ENCODE measurements at regions not wholly inside any gene's neighbourhood (a gene's known extent, or its start where the extent isn't known, plus 50 kb on each side); places are given as distances from the start of the nearest gene placed in this dataset.

GRCh38 chr12:116382686-116383530 is 105.4 kb upstream of the MED13L start:
- DNase-seq: no peak

DNA sequence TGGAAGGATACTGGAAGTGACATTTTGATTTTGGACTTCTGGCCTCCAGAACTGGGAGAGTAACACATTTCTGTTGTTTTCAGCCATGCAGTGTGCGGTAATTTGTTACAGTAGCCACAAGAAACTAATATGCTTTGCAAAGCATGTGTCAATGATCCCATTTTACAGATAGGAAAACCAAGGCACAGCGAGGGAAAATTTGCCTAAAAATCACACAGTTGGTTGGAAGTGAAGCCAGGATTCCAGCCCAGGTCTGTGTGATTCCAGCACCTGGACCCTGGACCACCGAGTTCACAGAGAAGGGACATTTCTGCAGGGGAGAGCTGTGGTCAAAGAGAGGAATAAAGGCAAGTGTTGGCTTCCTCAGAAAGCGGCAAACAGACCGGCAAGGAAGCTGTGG is 106.7 kb upstream of the MED13L start:
- DNase-seq: no peak

GRCh38 chr12:116384691-116385485 is 107.4 kb upstream of the MED13L start:
- no peak for DNase-seq

- no peak for DNase-seq
Measured at GRCh38 chr12:116385486-116386217, 108.2 kb upstream of the MED13L start.

DNA sequence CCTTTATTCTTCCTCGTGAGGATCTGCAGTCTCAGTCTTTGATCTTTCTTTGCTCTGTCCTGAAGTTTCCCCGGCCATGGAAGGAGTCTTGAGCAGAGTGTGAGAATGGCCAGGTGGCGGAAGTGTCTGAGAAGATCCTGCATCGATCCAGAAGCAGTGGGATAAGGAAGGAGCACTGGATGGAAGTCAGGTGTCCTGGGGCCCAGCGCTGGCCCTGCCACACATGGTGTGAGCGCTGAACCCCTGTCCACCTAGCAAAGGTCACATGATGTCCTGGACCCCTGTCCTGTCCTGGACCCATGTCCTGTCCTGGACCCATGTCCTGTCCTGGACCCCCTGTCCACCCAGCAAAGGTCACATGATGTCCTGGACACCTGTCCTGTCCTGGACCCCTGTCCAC is 111.8 kb upstream of the MED13L start:
- DNase-seq: no peak

- no peak for DNase-seq
Measured at GRCh38 chr12:116389990-116390389, 112.5 kb upstream of the MED13L start.

- DNase-seq: no peak
Measured at GRCh38 chr12:116390401-116391335, 113.2 kb upstream of the MED13L start.

DNA sequence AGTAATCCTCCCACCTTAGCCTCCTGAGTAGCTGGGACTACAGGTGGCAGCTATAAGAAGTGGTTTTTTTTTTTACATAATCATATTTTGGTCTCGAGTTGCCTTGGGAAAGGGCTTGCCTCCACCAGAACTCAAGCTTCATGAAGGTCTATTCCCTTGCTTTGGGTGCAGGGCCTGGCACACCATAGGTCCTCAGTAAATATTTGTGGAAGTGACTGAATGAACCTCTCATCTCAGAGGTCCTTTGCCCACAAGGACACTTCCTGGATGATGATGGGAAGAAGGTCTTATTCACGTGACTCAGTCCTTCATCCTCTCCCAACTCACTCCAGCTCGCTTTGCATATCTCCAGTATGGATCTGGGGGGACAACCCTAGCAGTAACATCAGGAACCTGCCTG is 114.0 kb upstream of the MED13L start:
- DNase-seq: no peak

DNA sequence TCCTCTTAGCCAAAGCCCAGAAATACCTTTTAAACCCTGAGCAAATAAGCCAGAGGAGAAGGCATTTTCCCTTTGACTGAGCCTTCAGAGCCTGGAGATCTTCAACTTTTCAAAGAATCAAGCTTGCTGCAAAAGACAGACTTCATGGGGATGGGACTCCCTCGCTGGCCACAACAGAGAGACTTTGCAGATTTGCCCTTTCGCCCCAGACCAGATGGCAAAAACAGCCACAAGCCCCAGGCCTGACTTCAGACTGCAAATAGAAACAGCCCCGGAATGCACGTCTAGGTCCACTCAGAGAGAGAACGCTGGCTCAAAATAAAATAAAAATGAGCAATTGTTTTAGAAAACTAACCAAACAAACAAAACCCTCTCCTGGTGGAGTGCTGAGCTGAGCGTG is 114.6 kb upstream of the MED13L start:
- no peak for DNase-seq

GRCh38 chr12:116393255-116393654 is 115.8 kb upstream of the MED13L start:
- no peak for DNase-seq

- no peak for DNase-seq
Measured at GRCh38 chr12:116393859-116394650, 116.6 kb upstream of the MED13L start.

DNA sequence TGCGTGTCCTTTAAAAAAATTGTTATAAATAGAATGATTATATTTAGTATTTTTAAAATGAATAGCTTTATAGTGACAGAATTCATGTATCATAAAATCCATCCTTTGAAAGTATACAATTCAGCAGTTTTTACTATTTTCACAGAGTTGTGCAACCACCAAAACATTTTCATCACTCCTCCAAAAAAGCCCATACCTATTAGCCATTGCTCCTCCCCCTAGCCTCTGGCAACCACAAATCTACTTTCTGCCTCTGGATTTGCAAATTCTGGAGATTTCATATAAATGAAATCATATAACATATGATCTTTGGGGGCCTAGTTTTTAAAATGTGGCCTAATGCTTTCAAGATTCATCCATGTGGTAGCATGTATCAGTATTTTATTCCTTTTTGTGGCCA is 117.9 kb upstream of the MED13L start:
- DNase-seq: no peak

DNA sequence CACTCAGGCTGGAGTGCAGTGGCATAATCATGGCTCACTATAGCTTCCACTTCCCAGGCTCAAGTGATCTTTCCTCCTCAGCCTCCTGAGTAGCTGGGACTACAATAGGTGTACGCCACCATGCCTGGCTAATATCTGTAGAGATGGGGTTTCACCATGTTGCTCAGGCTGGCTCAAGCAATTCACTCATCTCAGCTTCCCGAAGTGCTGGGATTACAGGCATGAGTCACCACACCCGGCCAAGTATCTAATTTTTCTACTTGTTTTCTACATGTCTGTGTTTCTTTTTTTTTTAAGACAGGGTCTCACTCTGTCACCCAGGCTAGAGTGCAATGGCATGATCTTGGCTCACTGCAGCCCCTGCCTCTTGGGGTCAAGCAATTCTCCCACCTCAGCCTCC is 119.7 kb upstream of the MED13L start:
- DNase-seq: no peak

DNA sequence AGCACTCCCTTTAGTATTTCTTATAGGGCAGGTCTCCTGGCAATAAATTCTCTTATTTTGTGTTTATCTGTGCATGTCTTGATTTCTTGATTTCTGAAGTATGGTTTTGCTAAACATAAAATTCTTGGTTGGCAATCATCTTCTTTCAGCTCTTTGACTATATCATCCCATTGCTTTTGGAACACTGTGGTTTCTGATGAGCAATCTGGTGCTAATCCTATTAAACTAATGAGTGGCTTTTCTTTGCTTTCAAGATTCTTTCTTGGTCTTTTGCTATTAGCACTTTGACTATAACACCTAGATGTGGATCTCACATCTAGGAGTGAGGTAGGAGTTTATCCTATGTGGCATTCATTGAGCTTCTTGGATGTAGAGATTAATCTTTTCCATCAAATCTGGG is 120.7 kb upstream of the MED13L start:
- no peak for DNase-seq

DNA sequence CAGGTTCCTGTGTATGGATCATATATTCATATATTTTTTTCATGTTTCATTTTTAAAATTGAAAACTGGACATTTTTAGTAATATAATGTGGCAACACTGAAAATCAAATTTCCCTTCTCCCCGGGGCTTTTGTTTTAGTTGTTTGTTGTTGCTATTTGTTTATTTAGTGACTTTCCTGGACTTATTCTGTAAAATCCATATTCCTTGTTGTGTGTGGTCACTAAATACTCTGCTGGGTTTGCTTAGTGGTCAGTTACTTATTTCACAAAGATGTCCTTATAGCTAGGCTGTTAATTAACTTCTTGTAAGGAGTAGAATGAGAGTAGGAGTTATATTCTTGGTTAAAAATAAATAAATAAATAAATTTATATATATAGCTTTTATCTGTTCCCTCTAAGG is 121.6 kb upstream of the MED13L start:
- DNase-seq: no peak

- no peak for DNase-seq
Measured at GRCh38 chr12:116400636-116401372, 123.3 kb upstream of the MED13L start.

- no peak for DNase-seq
Measured at GRCh38 chr12:116401565-116401964, 124.1 kb upstream of the MED13L start.

DNA sequence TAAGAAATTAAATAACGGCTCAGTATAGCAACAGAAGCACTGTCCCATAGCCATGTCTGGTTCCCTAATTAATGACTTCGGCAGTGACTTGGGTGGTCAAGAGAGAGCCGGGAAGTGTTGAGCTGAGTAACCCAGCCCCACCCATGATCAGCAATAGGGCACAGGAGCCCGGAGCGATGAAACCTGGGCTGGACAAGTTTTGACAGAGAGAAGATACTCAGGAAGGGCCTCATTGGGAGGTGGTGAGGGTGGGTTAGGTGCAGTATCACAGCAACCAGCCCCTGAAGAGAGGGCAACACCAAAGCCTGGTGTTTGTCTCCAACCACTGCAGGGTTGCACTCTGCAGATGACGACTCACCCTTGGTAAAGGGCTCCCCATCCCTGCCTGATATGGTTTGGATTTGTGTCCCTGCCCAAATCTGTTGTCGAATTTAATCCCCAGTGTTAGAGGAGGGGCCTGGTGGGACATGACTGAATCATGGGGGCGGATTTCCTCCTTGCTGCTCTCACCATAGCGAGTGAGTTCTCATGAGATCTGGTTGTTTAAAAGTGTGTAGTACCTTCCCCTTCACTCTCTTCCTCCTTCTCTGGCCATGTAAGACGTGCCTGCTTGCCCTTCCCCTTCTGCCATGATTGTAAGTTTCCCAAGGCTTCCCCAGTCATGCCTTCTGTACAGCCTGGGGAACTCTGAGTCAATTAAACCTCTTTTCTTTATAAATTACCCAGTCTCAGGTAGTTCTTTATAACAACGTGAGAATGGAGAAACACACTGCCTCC is 124.9 kb upstream of the MED13L start:
- no peak for DNase-seq

GRCh38 chr12:116403546-116403945 is 126.1 kb upstream of the MED13L start:
- DNase-seq: no peak

DNA sequence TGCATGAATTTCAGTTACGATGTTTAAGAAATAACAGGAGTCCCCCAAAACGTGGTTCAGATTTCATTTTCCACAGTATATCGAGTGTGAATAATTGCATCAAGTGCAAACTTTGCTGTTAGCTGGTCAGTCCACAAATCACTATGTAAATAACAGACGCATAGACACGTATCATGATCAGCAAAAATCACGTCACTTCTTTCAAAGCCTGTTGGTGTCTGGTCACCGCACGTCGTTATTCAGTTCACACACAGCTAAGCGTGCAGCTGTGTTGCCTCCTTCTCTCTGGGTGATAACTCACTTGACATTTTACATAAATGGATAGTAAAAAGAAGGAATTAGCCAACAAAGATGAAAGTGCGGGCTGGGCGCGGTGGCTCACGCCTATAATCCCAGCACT is 126.8 kb upstream of the MED13L start:
- DNase-seq: no peak

All from central memory CD4-positive, alpha-beta T cell (primary cell).